ENCODE measurements at regions not wholly inside any gene's neighbourhood (a gene's known extent, or its start where the extent isn't known, plus 50 kb on each side); places are given as distances from the start of the nearest gene placed in this dataset.

- DNase-seq (ENCODE audit: unreplicated experiment), result peak; percentile 66
- Mint-ChIP-seq H3K9me3 (ENCODE audit: unreplicated experiment) (peaks cover 21% of the 10 kb centered on the region), H3K36me3 (ENCODE audit: insufficient read depth, unreplicated experiment) (no peaks in the 10 kb centered on the region), H3K4me1 (ENCODE audit: insufficient read depth, unreplicated experiment) (peaks cover 16% of the 10 kb centered on the region), H3K27me3 (ENCODE audit: insufficient read depth, unreplicated experiment) (no peaks in the 10 kb centered on the region), H3K27ac (ENCODE audit: low read depth, unreplicated experiment) (peak overlapping the region; percentile 95), H3K4me3 (ENCODE audit: unreplicated experiment) (peak overlapping the region; percentile 20)
- intact Hi-C loops (cut with micrococcal nuclease), result loop anchor here (10.0 kb wide), 2 partner anchors 239 to 291 kb away; no protein-coding TSS in a partner anchor
- ChIA-PET POLR2A (interaction anchor here (1.0 to 2.7 kb wide), 6 partner anchors 16 to 614 kb away, joined by 3 to 7 read pairs (median 4); partner anchors contain the start of gene IRS1), CTCF (interaction anchor here (0.7 kb wide), 1 partner anchor 30 kb away, joined by 3 read pairs; no protein-coding TSS in a partner anchor)
- no peak for TF ChIP-seq CTCF (IDR thresholded peaks at IDR 0.05; ENCODE audit: unreplicated experiment)
- no TSS peak for BruUV-seq (replicated peaks)
Measured at GRCh38 chr2:226185616-226186211, 613.9 kb downstream of the IRS1 start.

GRCh38 chr2:226184940-226185615 lies 614.5 kb downstream of the IRS1 start:
- BruUV-seq (replicated peaks), result TSS peak; percentile 79
- peak overlapping the region; percentile 20 for H3K4me3 Mint-ChIP-seq (ENCODE audit: unreplicated experiment)
- intact Hi-C loops (cut with micrococcal nuclease), result loop anchor here (10.0 kb wide), 2 partner anchors 240 to 290 kb away; no protein-coding TSS in a partner anchor

GRCh38 chr2:226184540-226184939 lies 615.1 kb downstream of the IRS1 start:
- H3K4me3 Mint-ChIP-seq (ENCODE audit: unreplicated experiment), result no peak overlapping the region
- no peaks in the 10 kb centered on the region for H3K36me3 Mint-ChIP-seq (ENCODE audit: insufficient read depth, unreplicated experiment)
- H3K4me1 Mint-ChIP-seq (ENCODE audit: insufficient read depth, unreplicated experiment), result peaks cover 16% of the 10 kb centered on the region
- H3K27me3 Mint-ChIP-seq (ENCODE audit: insufficient read depth, unreplicated experiment), result no peaks in the 10 kb centered on the region
- ChIA-PET CTCF (interaction anchor here (0.7 to 0.9 kb wide), 2 partner anchors 101 to 296 kb away, joined by 3 to 5 read pairs; no protein-coding TSS in a partner anchor), POLR2A (interaction anchor here (0.6 to 2.7 kb wide), 7 partner anchors 23 to 468 kb away, joined by 3 to 7 read pairs (median 3); no protein-coding TSS in a partner anchor)
- peak overlapping the region; percentile 95 for H3K27ac Mint-ChIP-seq (ENCODE audit: low read depth, unreplicated experiment)
- no peak for TF ChIP-seq CTCF (IDR thresholded peaks at IDR 0.05; ENCODE audit: unreplicated experiment)
- DNase-seq (ENCODE audit: unreplicated experiment), result no peak
- peaks cover 21% of the 10 kb centered on the region for H3K9me3 Mint-ChIP-seq (ENCODE audit: unreplicated experiment)
- intact Hi-C loops (cut with micrococcal nuclease), result loop anchor here (10.0 kb wide), 2 partner anchors 240 to 290 kb away; no protein-coding TSS in a partner anchor
- BruUV-seq (replicated peaks), result no TSS peak

More at GRCh38 chr2:226184940-226185615, 614.5 kb downstream of the IRS1 start:
- Mint-ChIP-seq H3K27me3 (ENCODE audit: insufficient read depth, unreplicated experiment) (no peaks in the 10 kb centered on the region), H3K36me3 (ENCODE audit: insufficient read depth, unreplicated experiment) (no peaks in the 10 kb centered on the region), H3K4me1 (ENCODE audit: insufficient read depth, unreplicated experiment) (peaks cover 16% of the 10 kb centered on the region), H3K27ac (ENCODE audit: low read depth, unreplicated experiment) (peak overlapping the region; percentile 95), H3K9me3 (ENCODE audit: unreplicated experiment) (peaks cover 21% of the 10 kb centered on the region)
- DNase-seq (ENCODE audit: unreplicated experiment), result peak; percentile 23
- no peak for TF ChIP-seq CTCF (IDR thresholded peaks at IDR 0.05; ENCODE audit: unreplicated experiment)
- ChIA-PET CTCF (interaction anchor here (0.7 to 0.9 kb wide), 2 partner anchors 31 to 296 kb away, joined by 3 read pairs; no protein-coding TSS in a partner anchor), POLR2A (interaction anchor here (0.6 to 2.7 kb wide), 7 partner anchors 15 to 614 kb away, joined by 3 to 7 read pairs (median 4); partner anchors contain the start of gene IRS1)

- no peak for TF ChIP-seq CTCF (IDR thresholded peaks at IDR 0.05; ENCODE audit: unreplicated experiment)
- ChIA-PET POLR2A (interaction anchor here (0.7 to 1.6 kb wide), 6 partner anchors 10 to 36 kb away, joined by 3 to 5 read pairs (median 4); no protein-coding TSS in a partner anchor), CTCF (interaction anchor here (0.7 kb wide), 1 partner anchor 102 kb away, joined by 5 read pairs; no protein-coding TSS in a partner anchor)
- no TSS peak for BruUV-seq (replicated peaks)
- Mint-ChIP-seq H3K27me3 (ENCODE audit: insufficient read depth, unreplicated experiment) (no peaks in the 10 kb centered on the region), H3K9me3 (ENCODE audit: unreplicated experiment) (peaks cover 18% of the 10 kb centered on the region), H3K27ac (ENCODE audit: low read depth, unreplicated experiment) (no peak overlapping the region), H3K4me1 (ENCODE audit: insufficient read depth, unreplicated experiment) (peaks cover 16% of the 10 kb centered on the region), H3K4me3 (ENCODE audit: unreplicated experiment) (no peak overlapping the region), H3K36me3 (ENCODE audit: insufficient read depth, unreplicated experiment) (no peaks in the 10 kb centered on the region)
- intact Hi-C loops (cut with micrococcal nuclease), result loop anchor here (10.0 kb wide), 2 partner anchors 241 to 289 kb away; no protein-coding TSS in a partner anchor
- no peak for DNase-seq (ENCODE audit: unreplicated experiment)
Measured at GRCh38 chr2:226183550-226183949, 616.1 kb downstream of the IRS1 start.

All from MCF 10A (cell line).